ENCODE measurements at regions not wholly inside any gene's neighbourhood (a gene's known extent, or its start where the extent isn't known, plus 50 kb on each side); places are given as distances from the start of the nearest gene placed in this dataset.

DNA sequence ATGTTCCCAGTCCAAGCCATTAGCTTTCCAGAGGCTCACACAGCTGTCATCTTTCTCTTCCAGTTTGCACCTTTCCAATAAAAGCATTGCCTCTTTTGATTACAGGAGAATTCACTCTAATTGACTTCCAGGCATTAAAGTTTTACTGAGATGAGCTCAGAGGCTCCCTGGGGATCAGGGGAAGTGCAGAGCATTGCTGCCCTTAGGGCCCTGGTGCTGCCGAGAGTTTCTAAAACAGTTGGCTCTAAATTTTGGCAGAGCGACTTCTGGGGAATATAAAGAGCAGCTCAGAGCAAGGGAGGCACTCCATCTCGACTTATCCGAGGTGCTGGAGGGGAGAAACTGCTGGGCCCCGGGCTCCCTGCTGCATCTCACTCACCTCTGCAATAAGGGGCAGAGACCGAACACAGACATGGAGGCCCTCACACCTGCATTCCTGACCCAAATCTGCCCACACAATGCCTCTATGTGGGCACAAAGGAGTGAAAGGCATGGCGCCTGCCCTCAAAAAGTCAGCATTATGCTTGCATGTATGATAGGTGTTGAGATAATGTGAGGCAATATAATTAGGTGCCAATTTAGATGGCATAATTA is 61.7 kb downstream of the SCN11A start:
- TF ChIP-seq, protein P1, sequence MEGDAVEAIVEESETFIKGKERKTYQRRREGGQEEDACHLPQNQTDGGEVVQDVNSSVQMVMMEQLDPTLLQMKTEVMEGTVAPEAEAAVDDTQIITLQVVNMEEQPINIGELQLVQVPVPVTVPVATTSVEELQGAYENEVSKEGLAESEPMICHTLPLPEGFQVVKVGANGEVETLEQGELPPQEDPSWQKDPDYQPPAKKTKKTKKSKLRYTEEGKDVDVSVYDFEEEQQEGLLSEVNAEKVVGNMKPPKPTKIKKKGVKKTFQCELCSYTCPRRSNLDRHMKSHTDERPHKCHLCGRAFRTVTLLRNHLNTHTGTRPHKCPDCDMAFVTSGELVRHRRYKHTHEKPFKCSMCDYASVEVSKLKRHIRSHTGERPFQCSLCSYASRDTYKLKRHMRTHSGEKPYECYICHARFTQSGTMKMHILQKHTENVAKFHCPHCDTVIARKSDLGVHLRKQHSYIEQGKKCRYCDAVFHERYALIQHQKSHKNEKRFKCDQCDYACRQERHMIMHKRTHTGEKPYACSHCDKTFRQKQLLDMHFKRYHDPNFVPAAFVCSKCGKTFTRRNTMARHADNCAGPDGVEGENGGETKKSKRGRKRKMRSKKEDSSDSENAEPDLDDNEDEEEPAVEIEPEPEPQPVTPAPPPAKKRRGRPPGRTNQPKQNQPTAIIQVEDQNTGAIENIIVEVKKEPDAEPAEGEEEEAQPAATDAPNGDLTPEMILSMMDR (IDR thresholded peaks at IDR 0.05), result no peak
- no peak for TF ChIP-seq EZH2 (IDR thresholded peaks at IDR 0.05; ENCODE audit: borderline replicate concordance, insufficient read depth, low read depth, low read length, poor library complexity, severe bottlenecking)
- Histone ChIP-seq H3K4me3 (ENCODE audit: control extremely low read depth in 1 of 5, extremely low read depth in 1 of 5, insufficient read depth in 1 of 5, low read depth in 2 of 5, low read length in 4 of 5) (no peak overlapping the region), H3K79me2 (ENCODE audit: control insufficient read depth, insufficient read depth, low read length) (no peaks in the 10 kb centered on the region), H2AFZ (ENCODE audit: insufficient read depth, low read depth, low read length, poor library complexity, severe bottlenecking) (no peak overlapping the region), H3K27ac (ENCODE audit: low read length in 2 of 2) (no peak overlapping the region), H3K4me2 (replicated peaks; ENCODE audit: low read depth, low read length, poor library complexity, severe bottlenecking) (no peak overlapping the region), H3K4me1 (ENCODE audit: control insufficient read depth in 2 of 2, insufficient read depth in 2 of 2, low read length in 2 of 2) (no peaks in the 10 kb centered on the region), H3K9me3 (ENCODE audit: control extremely low read depth in 1 of 3, control insufficient read depth in 2 of 3, insufficient read depth in 1 of 3, low read length in 2 of 3) (no peaks in the 10 kb centered on the region), H3K27me3 (replicated peaks in 1 of 4; ENCODE audit: control extremely low read depth in 1 of 4, control insufficient read depth in 3 of 4, insufficient read depth in 4 of 4, low read length in 3 of 4) (peaks cover 0 to 10% (median 2%) of the 10 kb centered on the region in 4 experiments), H3K9ac (ENCODE audit: low read length) (no peak overlapping the region), H3K36me3 (replicated peaks in 1 of 2; ENCODE audit: control extremely low read depth in 1 of 2, control insufficient read depth in 1 of 2, extremely low read depth in 1 of 2, insufficient read depth in 2 of 2, low read length in 1 of 2) (no peaks in the 10 kb centered on the region), H4K20me1 (ENCODE audit: control insufficient read depth, insufficient read depth, low read length, poor library complexity, severe bottlenecking) (no peaks in the 10 kb centered on the region)
- Mint-ChIP-seq H3K4me1 (no peaks in the 10 kb centered on the region), H3K9me3 (ENCODE audit: insufficient read depth) (no peaks in the 10 kb centered on the region), H3K27me3 (peaks cover 31% of the 10 kb centered on the region), H3K27ac (no peak overlapping the region), H3K4me3 (no peak overlapping the region)
- POLR2A ChIA-PET, result no interaction called here
- no peak for DNase-seq
- intact Hi-C loops (cut with micrococcal nuclease), result no loop called here
- 95% methylated on average over 2 of the region's 7 CpGs for WGBS (ENCODE audit: insufficient coverage)
- ATAC-seq (ENCODE audit: low read depth), result no peak
- CTCF ChIA-PET, result no interaction called here

DNA sequence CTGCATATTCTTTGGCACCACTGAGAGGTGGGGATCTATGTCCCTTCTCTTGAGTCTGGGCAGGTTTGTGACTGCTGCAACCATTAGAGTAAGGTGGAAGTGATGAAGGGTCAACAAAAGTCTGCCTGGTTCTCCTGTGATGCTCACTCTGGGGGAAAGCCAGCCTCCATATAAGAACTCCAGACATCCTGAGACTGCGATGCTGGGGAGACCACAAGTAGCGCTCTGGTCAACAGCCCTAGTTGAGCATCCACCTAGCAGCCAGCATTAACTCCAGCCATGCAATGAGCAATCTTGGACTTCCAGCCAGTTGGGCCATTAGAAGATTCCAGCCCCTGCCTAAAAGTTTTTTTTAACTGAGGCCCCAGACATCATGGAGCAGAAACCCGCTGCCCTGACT is 62.8 kb downstream of the SCN11A start:
- CTCF ChIA-PET, result interaction anchor here (1.6 kb wide), 1 partner anchor 11 kb away, joined by 5 read pairs; no protein-coding TSS in a partner anchor
- Mint-ChIP-seq H3K9me3 (ENCODE audit: insufficient read depth) (no peaks in the 10 kb centered on the region), H3K4me1 (no peaks in the 10 kb centered on the region), H3K4me3 (no peak overlapping the region), H3K27me3 (peaks cover 33% of the 10 kb centered on the region), H3K27ac (no peak overlapping the region)
- H2AFZ ChIP-seq (ENCODE audit: insufficient read depth, low read depth, low read length, poor library complexity, severe bottlenecking), result no peak overlapping the region
- 97% methylated on average over 2 of the region's 3 CpGs for WGBS (ENCODE audit: insufficient coverage)
- no peaks in the 10 kb centered on the region for H3K9me3 ChIP-seq (ENCODE audit: control extremely low read depth in 1 of 3, control insufficient read depth in 2 of 3, insufficient read depth in 1 of 3, low read length in 2 of 3)
- no peak overlapping the region for H3K4me3 ChIP-seq (ENCODE audit: control extremely low read depth in 1 of 5, extremely low read depth in 1 of 5, insufficient read depth in 1 of 5, low read depth in 2 of 5, low read length in 4 of 5)
- H3K27me3 ChIP-seq (replicated peaks in 1 of 4; ENCODE audit: control extremely low read depth in 1 of 4, control insufficient read depth in 3 of 4, insufficient read depth in 4 of 4, low read length in 3 of 4), result peaks cover 0 to 13% (median 2%) of the 10 kb centered on the region in 4 experiments
- H3K79me2 ChIP-seq (ENCODE audit: control insufficient read depth, insufficient read depth, low read length), result no peaks in the 10 kb centered on the region
- H3K9ac ChIP-seq (ENCODE audit: low read length), result no peak overlapping the region
- no peaks in the 10 kb centered on the region for H4K20me1 ChIP-seq (ENCODE audit: control insufficient read depth, insufficient read depth, low read length, poor library complexity, severe bottlenecking)
- no peaks in the 10 kb centered on the region for H3K4me1 ChIP-seq (ENCODE audit: control insufficient read depth in 2 of 2, insufficient read depth in 2 of 2, low read length in 2 of 2)
- POLR2A ChIA-PET, result no interaction called here
- H3K36me3 ChIP-seq (replicated peaks in 1 of 2; ENCODE audit: control extremely low read depth in 1 of 2, control insufficient read depth in 1 of 2, extremely low read depth in 1 of 2, insufficient read depth in 2 of 2, low read length in 1 of 2), result no peaks in the 10 kb centered on the region
- H3K4me2 ChIP-seq (replicated peaks; ENCODE audit: low read depth, low read length, poor library complexity, severe bottlenecking), result no peak overlapping the region
- TF ChIP-seq, protein P1 (IDR thresholded peaks at IDR 0.05), result no peak
- TF ChIP-seq EZH2 (IDR thresholded peaks at IDR 0.05; ENCODE audit: borderline replicate concordance, insufficient read depth, low read depth, low read length, poor library complexity, severe bottlenecking), result no peak
- intact Hi-C loops (cut with micrococcal nuclease), result no loop called here
- H3K27ac ChIP-seq (ENCODE audit: low read length in 2 of 2), result no peak overlapping the region
- DNase-seq (no peak), ATAC-seq (ENCODE audit: low read depth) (no peak)

Measured in B cell (primary cell).